Liver (tissue), 8 donors: ENCODE measurements at regions not wholly inside any gene's neighbourhood (a gene's known extent, or its start where the extent isn't known, plus 50 kb on each side); places are given as distances from the start of the nearest gene placed in this dataset.

ENCODE experiments used
- DNase-seq: peaks from one replicate; pipeline ENCODE4 v3.0.0-alpha.2; 2017; ENCODE audit warnings: low spot score
- H3K27ac ChIP-seq, 2 donors: one replicate each; pipeline ENCODE4 v1.7.0; 2013; ENCODE audit warnings: inconsistent platforms in 2 of 2, low read length in 2 of 2, control low read depth in 1 of 2, low read depth in 1 of 2, mild to moderate bottlenecking in 1 of 2
- H3K27me3 ChIP-seq, 4 donors: one replicate each; pipeline versions ENCODE4 v1.6.1 to v1.7.0; 2013; ENCODE audit warnings: low read length in 3 of 4, inconsistent platforms in 1 of 4, mild to moderate bottlenecking in 1 of 4, moderate library complexity in 1 of 4; ENCODE audit not compliant: control insufficient read depth in 4 of 4, insufficient read depth in 4 of 4
- H3K36me3 ChIP-seq, 4 donors: one replicate each; pipeline versions ENCODE4 v1.6.1 to v1.7.0; 2013; ENCODE audit warnings: low read length in 3 of 4, mild to moderate bottlenecking in 3 of 4, low read depth in 1 of 4, moderate library complexity in 1 of 4; ENCODE audit not compliant: control insufficient read depth in 4 of 4, insufficient read depth in 3 of 4
- H3K4me1 ChIP-seq, 4 donors: one replicate each; pipeline versions ENCODE4 v1.6.1 to v1.7.0; 2013; ENCODE audit warnings: low read length in 3 of 4, mild to moderate bottlenecking in 3 of 4, moderate library complexity in 1 of 4; ENCODE audit not compliant: control insufficient read depth in 4 of 4, insufficient read depth in 4 of 4
- H3K4me3 ChIP-seq, 3 donors: one replicate each; pipeline versions ENCODE4 v1.6.1 to v1.7.0; 2013; ENCODE audit warnings: low read length in 3 of 3, control low read depth in 1 of 3, low read depth in 1 of 3, mild to moderate bottlenecking in 1 of 3
- H3K9ac ChIP-seq, 2 donors: one replicate each; pipeline ENCODE4 v1.7.0; 2013; ENCODE audit warnings: low read length in 2 of 2, mild to moderate bottlenecking in 2 of 2, moderate library complexity in 2 of 2, control low read depth in 1 of 2, low read depth in 1 of 2
- H3K9me3 ChIP-seq, 4 donors: one replicate each; pipeline versions ENCODE4 v1.6.1 to v1.7.0; 2013; ENCODE audit warnings: low read length in 3 of 4; ENCODE audit not compliant: control insufficient read depth in 4 of 4
- EGR1 ChIP-seq, 2 donors: IDR thresholded peaks; 2 replicates each; pipeline ENCODE4 v1.6.1; 2016 to 2018; ENCODE audit warnings: antibody characterized with exemption in 2 of 2, low read depth in 2 of 2
- FOXA1 ChIP-seq: IDR thresholded peaks from 2 replicates; pipeline ENCODE4 v1.6.1; 2016; ENCODE audit warnings: antibody characterized with exemption
- FOXA2 ChIP-seq: IDR thresholded peaks from 2 replicates; pipeline ENCODE4 v1.6.1; 2016; ENCODE audit warnings: antibody characterized with exemption
- GABPA ChIP-seq, 2 donors: IDR thresholded peaks in 1 of 2; conservative IDR thresholded peaks in 1 of 2; 2 replicates each; pipeline ENCODE4 v1.6.1; 2016; ENCODE audit warnings: antibody characterized with exemption in 2 of 2, mild to moderate bottlenecking in 1 of 2, moderate library complexity in 1 of 2
- HNF4A ChIP-seq, 2 donors: conservative IDR thresholded peaks; 2 replicates each; pipeline ENCODE4 v1.6.1; 2016; ENCODE audit warnings: antibody characterized with exemption in 2 of 2, mild to moderate bottlenecking in 2 of 2
- HNF4G ChIP-seq: IDR thresholded peaks from 2 replicates; pipeline ENCODE4 v1.6.1; 2016; ENCODE audit warnings: antibody characterized with exemption
- JUND ChIP-seq, 2 donors: IDR thresholded peaks; 2 replicates each; pipeline ENCODE4 v1.6.1; 2016; ENCODE audit warnings: antibody characterized with exemption in 2 of 2
- NR2F2 ChIP-seq: IDR thresholded peaks from 2 replicates; pipeline ENCODE4 v1.6.1; 2016; ENCODE audit warnings: antibody characterized with exemption
- RAD21 ChIP-seq, 2 donors: IDR thresholded peaks; 2 replicates each; pipeline ENCODE4 v1.6.1; 2016; ENCODE audit warnings: antibody characterized with exemption in 2 of 2, mild to moderate bottlenecking in 2 of 2
- RXRA ChIP-seq, 2 donors: IDR thresholded peaks; 2 replicates each; pipeline ENCODE4 v1.6.1; 2017 to 2018; ENCODE audit warnings: antibody characterized with exemption in 2 of 2, mild to moderate bottlenecking in 1 of 2
- SP1 ChIP-seq: IDR thresholded peaks from 2 replicates; pipeline ENCODE4 v1.6.1; 2018; ENCODE audit warnings: antibody characterized with exemption, mild to moderate bottlenecking
- TAF1 ChIP-seq: conservative IDR thresholded peaks from 2 replicates; pipeline ENCODE4 v1.6.1; 2016; ENCODE audit warnings: antibody characterized with exemption, mild to moderate bottlenecking
- YY1 ChIP-seq: IDR thresholded peaks from 2 replicates; pipeline ENCODE4 v1.6.1; 2016; ENCODE audit warnings: antibody characterized with exemption, mild to moderate bottlenecking
- WGBS: extraction: QIAGEN DNeasy Blood & Tissue Kit; methylation state at CpG from one replicate; pipeline ENCODE4 v1.1.7; 2013; 5-methylcytosine and 5-hydroxymethylcytosine counted together
- TF ChIP-seq, protein P1 (sequence below): IDR thresholded peaks from 2 replicates; pipeline ENCODE4 v1.6.1; 2016; ENCODE audit warnings: antibody characterized with exemption
- TF ChIP-seq, protein P2 (sequence below): IDR thresholded peaks from 2 replicates; pipeline ENCODE4 v1.6.1; 2016; ENCODE audit warnings: antibody characterized with exemption, mild to moderate bottlenecking
- TF ChIP-seq, protein P3 (sequence below): IDR thresholded peaks from 2 replicates; pipeline ENCODE4 v1.6.1; 2016; ENCODE audit warnings: antibody characterized with exemption
- TF ChIP-seq, protein P4 (sequence below): fragments of 150-350 bp; IDR thresholded peaks from 2 replicates; pipeline ENCODE4 v1.5.1; 2017; ENCODE audit warnings: improper control_type of control experiment, low read depth, low read length; ENCODE audit not compliant: missing input control
- TF ChIP-seq, protein P5 (sequence below): IDR thresholded peaks from 2 replicates; pipeline ENCODE4 v1.6.1; 2016; ENCODE audit warnings: antibody characterized with exemption
- donor health status: healthy.
- donor health status: healthy.
- donor health status: healthy.
- donor health status: healthy.
- donor health status: healthy.

DNA sequence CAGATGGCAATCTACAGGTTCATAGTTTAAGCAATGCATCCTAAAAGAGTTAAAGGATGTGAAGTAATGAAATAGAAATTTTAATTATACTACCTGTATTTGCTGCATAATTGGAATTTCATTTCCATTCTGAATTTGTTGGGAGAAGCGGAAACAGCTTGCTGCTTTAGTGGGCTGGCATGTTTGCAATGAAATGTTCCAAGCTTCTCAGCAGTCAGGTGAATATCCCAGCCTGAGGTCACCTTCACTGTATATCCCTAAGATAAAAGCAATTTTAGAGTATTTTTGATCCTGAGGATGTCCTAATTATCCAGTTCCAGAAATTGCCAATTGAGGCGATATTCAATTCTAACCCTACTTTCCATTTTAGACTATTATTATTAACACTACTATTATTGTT is 136.1 kb upstream of the ARSJ start:
- 91% methylated on average over 2 of the region's 2 CpGs for WGBS
- H3K9me3 ChIP-seq = no peaks in the 10 kb centered on the region
- no peaks in the 10 kb centered on the region for H3K4me1 ChIP-seq
- no peak for DNase-seq
- H3K36me3 ChIP-seq = no peaks in the 10 kb centered on the region
- no peaks in the 10 kb centered on the region for H3K27me3 ChIP-seq
- H3K9ac ChIP-seq = no peak overlapping the region
- H3K4me3 ChIP-seq = no peak overlapping the region
- TF ChIP-seq, protein P1, sequence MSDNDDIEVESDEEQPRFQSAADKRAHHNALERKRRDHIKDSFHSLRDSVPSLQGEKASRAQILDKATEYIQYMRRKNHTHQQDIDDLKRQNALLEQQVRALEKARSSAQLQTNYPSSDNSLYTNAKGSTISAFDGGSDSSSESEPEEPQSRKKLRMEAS = no peak
- H3K27ac ChIP-seq = no peak overlapping the region

DNA sequence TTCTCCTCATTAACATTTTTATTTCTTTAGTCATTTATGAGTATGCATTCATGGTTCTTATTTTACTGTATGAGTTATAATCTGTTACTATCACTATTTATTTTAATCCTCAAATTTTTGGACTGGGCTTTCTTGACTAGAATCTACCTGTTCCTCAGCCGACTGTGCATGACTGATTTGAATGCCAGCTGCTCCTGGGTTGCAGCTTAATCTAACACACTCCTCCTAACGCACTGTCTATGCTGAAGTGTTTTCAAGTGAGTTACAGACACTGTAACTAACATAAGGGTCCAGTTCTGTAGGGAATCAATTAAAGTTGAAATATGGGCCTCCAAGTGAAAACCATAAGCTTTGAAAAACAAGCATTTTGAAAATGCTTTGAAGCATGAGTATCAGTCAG is 137.4 kb upstream of the ARSJ start:
- H3K9ac ChIP-seq = no peak overlapping the region
- no peaks in the 10 kb centered on the region for H3K9me3 ChIP-seq
- 84% methylated on average over 2 of the region's 2 CpGs for WGBS
- H3K4me1 ChIP-seq = no peaks in the 10 kb centered on the region
- H3K27me3 ChIP-seq = no peaks in the 10 kb centered on the region
- no peak for DNase-seq
- TF ChIP-seq SP1 (no peak), FOXA2 (no peak), RXRA (IDR thresholded peaks at IDR 0.05) (no peak), HNF4G (no peak), YY1 (no peak), RAD21 (IDR thresholded peaks at IDR 0.05) (no peak), TAF1 (no peak), HNF4A (conservative IDR thresholded peaks at IDR 0.05) (no peak), JUND (IDR thresholded peaks at IDR 0.05) (no peak)
- TF ChIP-seq, protein P2, sequence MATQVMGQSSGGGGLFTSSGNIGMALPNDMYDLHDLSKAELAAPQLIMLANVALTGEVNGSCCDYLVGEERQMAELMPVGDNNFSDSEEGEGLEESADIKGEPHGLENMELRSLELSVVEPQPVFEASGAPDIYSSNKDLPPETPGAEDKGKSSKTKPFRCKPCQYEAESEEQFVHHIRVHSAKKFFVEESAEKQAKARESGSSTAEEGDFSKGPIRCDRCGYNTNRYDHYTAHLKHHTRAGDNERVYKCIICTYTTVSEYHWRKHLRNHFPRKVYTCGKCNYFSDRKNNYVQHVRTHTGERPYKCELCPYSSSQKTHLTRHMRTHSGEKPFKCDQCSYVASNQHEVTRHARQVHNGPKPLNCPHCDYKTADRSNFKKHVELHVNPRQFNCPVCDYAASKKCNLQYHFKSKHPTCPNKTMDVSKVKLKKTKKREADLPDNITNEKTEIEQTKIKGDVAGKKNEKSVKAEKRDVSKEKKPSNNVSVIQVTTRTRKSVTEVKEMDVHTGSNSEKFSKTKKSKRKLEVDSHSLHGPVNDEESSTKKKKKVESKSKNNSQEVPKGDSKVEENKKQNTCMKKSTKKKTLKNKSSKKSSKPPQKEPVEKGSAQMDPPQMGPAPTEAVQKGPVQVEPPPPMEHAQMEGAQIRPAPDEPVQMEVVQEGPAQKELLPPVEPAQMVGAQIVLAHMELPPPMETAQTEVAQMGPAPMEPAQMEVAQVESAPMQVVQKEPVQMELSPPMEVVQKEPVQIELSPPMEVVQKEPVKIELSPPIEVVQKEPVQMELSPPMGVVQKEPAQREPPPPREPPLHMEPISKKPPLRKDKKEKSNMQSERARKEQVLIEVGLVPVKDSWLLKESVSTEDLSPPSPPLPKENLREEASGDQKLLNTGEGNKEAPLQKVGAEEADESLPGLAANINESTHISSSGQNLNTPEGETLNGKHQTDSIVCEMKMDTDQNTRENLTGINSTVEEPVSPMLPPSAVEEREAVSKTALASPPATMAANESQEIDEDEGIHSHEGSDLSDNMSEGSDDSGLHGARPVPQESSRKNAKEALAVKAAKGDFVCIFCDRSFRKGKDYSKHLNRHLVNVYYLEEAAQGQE = no peak
- TF ChIP-seq, protein P3, sequence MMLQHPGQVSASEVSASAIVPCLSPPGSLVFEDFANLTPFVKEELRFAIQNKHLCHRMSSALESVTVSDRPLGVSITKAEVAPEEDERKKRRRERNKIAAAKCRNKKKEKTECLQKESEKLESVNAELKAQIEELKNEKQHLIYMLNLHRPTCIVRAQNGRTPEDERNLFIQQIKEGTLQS = no peak
- H3K27ac ChIP-seq = no peak overlapping the region
- no peak overlapping the region for H3K4me3 ChIP-seq
- no peaks in the 10 kb centered on the region for H3K36me3 ChIP-seq

DNA sequence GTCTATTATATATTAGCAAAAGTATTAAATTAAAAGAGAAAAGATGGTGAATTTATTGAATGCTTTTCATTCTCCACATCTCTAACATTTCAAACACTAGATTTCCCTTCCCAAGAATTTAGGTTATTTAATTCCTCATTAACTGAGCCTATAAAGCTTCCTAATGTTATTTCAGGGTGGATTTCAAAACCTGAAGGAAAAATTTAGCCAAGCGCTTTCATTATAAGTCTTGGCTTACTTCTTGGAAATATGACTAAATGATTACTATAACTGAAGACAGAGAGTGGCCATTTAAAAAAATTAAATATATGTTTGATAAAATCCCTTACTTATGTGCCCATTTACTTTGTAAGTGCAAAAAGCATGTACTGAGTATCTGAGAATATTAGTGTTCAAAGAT is 141.8 kb upstream of the ARSJ start:
- H3K9ac ChIP-seq = no peak overlapping the region
- no peaks in the 10 kb centered on the region for H3K4me1 ChIP-seq
- H3K9me3 ChIP-seq = no peaks in the 10 kb centered on the region
- H3K4me3 ChIP-seq = no peak overlapping the region
- WGBS = 98% methylated on average over 1 of the region's 1 CpG
- no peak for DNase-seq
- H3K27ac ChIP-seq = no peak overlapping the region
- TF ChIP-seq YY1 = no peak
- TF ChIP-seq, protein P4, sequence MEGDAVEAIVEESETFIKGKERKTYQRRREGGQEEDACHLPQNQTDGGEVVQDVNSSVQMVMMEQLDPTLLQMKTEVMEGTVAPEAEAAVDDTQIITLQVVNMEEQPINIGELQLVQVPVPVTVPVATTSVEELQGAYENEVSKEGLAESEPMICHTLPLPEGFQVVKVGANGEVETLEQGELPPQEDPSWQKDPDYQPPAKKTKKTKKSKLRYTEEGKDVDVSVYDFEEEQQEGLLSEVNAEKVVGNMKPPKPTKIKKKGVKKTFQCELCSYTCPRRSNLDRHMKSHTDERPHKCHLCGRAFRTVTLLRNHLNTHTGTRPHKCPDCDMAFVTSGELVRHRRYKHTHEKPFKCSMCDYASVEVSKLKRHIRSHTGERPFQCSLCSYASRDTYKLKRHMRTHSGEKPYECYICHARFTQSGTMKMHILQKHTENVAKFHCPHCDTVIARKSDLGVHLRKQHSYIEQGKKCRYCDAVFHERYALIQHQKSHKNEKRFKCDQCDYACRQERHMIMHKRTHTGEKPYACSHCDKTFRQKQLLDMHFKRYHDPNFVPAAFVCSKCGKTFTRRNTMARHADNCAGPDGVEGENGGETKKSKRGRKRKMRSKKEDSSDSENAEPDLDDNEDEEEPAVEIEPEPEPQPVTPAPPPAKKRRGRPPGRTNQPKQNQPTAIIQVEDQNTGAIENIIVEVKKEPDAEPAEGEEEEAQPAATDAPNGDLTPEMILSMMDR = no peak
- no peak for TF ChIP-seq RAD21 (IDR thresholded peaks at IDR 0.05)
- TF ChIP-seq EGR1 (IDR thresholded peaks at IDR 0.05; ENCODE audit: low read depth in 2 of 2) = no peak
- no peak for TF ChIP-seq TAF1
- TF ChIP-seq, protein P1 = no peak
- no peak for TF ChIP-seq FOXA1
- no peak for TF ChIP-seq HNF4G
- TF ChIP-seq GABPA (IDR thresholded peaks at IDR 0.05 in 1 of 2, conservative IDR thresholded peaks at IDR 0.05 in 1 of 2) = no peak
- no peak for TF ChIP-seq NR2F2
- TF ChIP-seq, protein P5, sequence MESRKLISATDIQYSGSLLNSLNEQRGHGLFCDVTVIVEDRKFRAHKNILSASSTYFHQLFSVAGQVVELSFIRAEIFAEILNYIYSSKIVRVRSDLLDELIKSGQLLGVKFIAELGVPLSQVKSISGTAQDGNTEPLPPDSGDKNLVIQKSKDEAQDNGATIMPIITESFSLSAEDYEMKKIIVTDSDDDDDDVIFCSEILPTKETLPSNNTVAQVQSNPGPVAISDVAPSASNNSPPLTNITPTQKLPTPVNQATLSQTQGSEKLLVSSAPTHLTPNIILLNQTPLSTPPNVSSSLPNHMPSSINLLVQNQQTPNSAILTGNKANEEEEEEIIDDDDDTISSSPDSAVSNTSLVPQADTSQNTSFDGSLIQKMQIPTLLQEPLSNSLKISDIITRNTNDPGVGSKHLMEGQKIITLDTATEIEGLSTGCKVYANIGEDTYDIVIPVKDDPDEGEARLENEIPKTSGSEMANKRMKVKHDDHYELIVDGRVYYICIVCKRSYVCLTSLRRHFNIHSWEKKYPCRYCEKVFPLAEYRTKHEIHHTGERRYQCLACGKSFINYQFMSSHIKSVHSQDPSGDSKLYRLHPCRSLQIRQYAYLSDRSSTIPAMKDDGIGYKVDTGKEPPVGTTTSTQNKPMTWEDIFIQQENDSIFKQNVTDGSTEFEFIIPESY = no peak
- no peaks in the 10 kb centered on the region for H3K27me3 ChIP-seq
- no peaks in the 10 kb centered on the region for H3K36me3 ChIP-seq
